ENCODE measurements at regions not wholly inside any gene's neighbourhood (a gene's known extent, or its start where the extent isn't known, plus 50 kb on each side); places are given as distances from the start of the nearest gene placed in this dataset.

GRCh38 chrX:63466690-63467089 is 115.6 kb upstream of the SPIN4 start:
- TF ChIP-seq FOXA1 (IDR thresholded peaks at IDR 0.05) (no peak), CTCF (IDR thresholded peaks at IDR 0.05; ENCODE audit: low read depth, low read length, missing input control) (no peak), TAF1 (conservative IDR thresholded peaks at IDR 0.05) (no peak), GABPA (IDR thresholded peaks at IDR 0.05 in 1 of 2, conservative IDR thresholded peaks at IDR 0.05 in 1 of 2) (no peak), YY1 (IDR thresholded peaks at IDR 0.05) (no peak), ATF3 (IDR thresholded peaks at IDR 0.05) (no peak), SP1 (IDR thresholded peaks at IDR 0.05) (no peak), EGR1 (IDR thresholded peaks at IDR 0.05; ENCODE audit: low read depth in 2 of 2) (no peak)

Measured in liver (tissue), 3 donors.